ENCODE measurements at regions not wholly inside any gene's neighbourhood (a gene's known extent, or its start where the extent isn't known, plus 50 kb on each side); places are given as distances from the start of the nearest gene placed in this dataset.

GRCh38 chr7:81366546-81366945 lies 403.3 kb downstream of the HGF start:
- no peak for DNase-seq (ENCODE audit: low spot score)

GRCh38 chr7:81361769-81362312 lies 408.0 kb downstream of the HGF start:
- DNase-seq (ENCODE audit: low spot score) = no peak

GRCh38 chr7:81355911-81356310 lies 413.9 kb downstream of the HGF start:
- no peak for DNase-seq (ENCODE audit: low spot score)

GRCh38 chr7:81349044-81349443 lies 420.8 kb downstream of the HGF start:
- DNase-seq (ENCODE audit: low spot score) = no peak

- no peak for DNase-seq (ENCODE audit: low spot score)
Observed at GRCh38 chr7:81339946-81340345, 421.1 kb upstream of the SEMA3C start.

GRCh38 chr7:81333536-81333935 lies 414.7 kb upstream of the SEMA3C start:
- DNase-seq (ENCODE audit: low spot score) = no peak

- DNase-seq (ENCODE audit: low spot score) = no peak
Observed at GRCh38 chr7:81333004-81333403, 414.2 kb upstream of the SEMA3C start.

- no peak for DNase-seq (ENCODE audit: low spot score)
Observed at GRCh38 chr7:81331061-81332018, 412.5 kb upstream of the SEMA3C start.

GRCh38 chr7:81330108-81330507 lies 411.3 kb upstream of the SEMA3C start:
- DNase-seq (ENCODE audit: low spot score) = no peak

GRCh38 chr7:81327468-81328266 lies 408.8 kb upstream of the SEMA3C start:
- no peak for DNase-seq (ENCODE audit: low spot score)

GRCh38 chr7:81321949-81322348 lies 403.1 kb upstream of the SEMA3C start:
- no peak for DNase-seq (ENCODE audit: low spot score)

- no peak for DNase-seq (ENCODE audit: low spot score)
Observed at GRCh38 chr7:81317741-81318140, 398.9 kb upstream of the SEMA3C start.

- no peak for DNase-seq (ENCODE audit: low spot score)
Observed at GRCh38 chr7:81308643-81309322, 389.9 kb upstream of the SEMA3C start.

- no peak for DNase-seq (ENCODE audit: low spot score)
Observed at GRCh38 chr7:81301815-81302214, 383.0 kb upstream of the SEMA3C start.

- no peak for DNase-seq (ENCODE audit: low spot score)
Observed at GRCh38 chr7:81300753-81301152, 381.9 kb upstream of the SEMA3C start.

GRCh38 chr7:81299711-81300110 lies 380.9 kb upstream of the SEMA3C start:
- no peak for DNase-seq (ENCODE audit: low spot score)

GRCh38 chr7:81298951-81299666 lies 380.3 kb upstream of the SEMA3C start:
- DNase-seq (ENCODE audit: low spot score) = no peak

GRCh38 chr7:81297317-81297716 lies 378.5 kb upstream of the SEMA3C start:
- DNase-seq (ENCODE audit: low spot score) = no peak

- DNase-seq (ENCODE audit: low spot score) = no peak
Observed at GRCh38 chr7:81296726-81297125, 377.9 kb upstream of the SEMA3C start.

GRCh38 chr7:81294897-81295515 lies 376.2 kb upstream of the SEMA3C start:
- no peak for DNase-seq (ENCODE audit: low spot score)

- DNase-seq (ENCODE audit: low spot score) = no peak
Observed at GRCh38 chr7:81293806-81294205, 375.0 kb upstream of the SEMA3C start.
